ENCODE measurements at regions not wholly inside any gene's neighbourhood (a gene's known extent, or its start where the extent isn't known, plus 50 kb on each side); places are given as distances from the start of the nearest gene placed in this dataset.

GRCh38 chr20:51093240-51093763 is 70.4 kb upstream of the KCNG1 start (continued):
- TF ChIP-seq ZNF584 (CRISPR knock-in tag; IDR thresholded peaks at IDR 0.05; ENCODE audit: low read depth) (0 out of 2 replicates have a peak, but pooled peaks have one; percentile 47), SFPQ (IDR thresholded peaks at IDR 0.05; ENCODE audit: low read depth, low read length) (no peak), ZBTB49 (CRISPR knock-in tag; IDR thresholded peaks at IDR 0.05; ENCODE audit: borderline replicate concordance) (no peak), IRF1 (CRISPR knock-in tag; IDR thresholded peaks at IDR 0.05; ENCODE audit: borderline replicate concordance) (no peak), KDM5B (IDR thresholded peaks at IDR 0.05; ENCODE audit: insufficient replicate concordance, low read depth, low read length) (no peak), E2F3 (CRISPR knock-in tag; IDR thresholded peaks at IDR 0.05) (peak; percentile 78; the same call in 1 of the 2 replicates), ARID2 (IDR thresholded peaks at IDR 0.05) (no peak), CBX5 (IDR thresholded peaks at IDR 0.05; ENCODE audit: borderline replicate concordance, low read depth) (no peak), RBM34 (IDR thresholded peaks at IDR 0.05; ENCODE audit: borderline replicate concordance, insufficient read depth, low read length) (no peak), CTCF (IDR thresholded peaks at IDR 0.05 in 2 of 3, conservative IDR thresholded peaks at IDR 0.05 in 1 of 3; ENCODE audit: insufficient read depth in 2 of 3, low read depth in 1 of 3, low read length in 3 of 3) (no peak), ZFP1 (CRISPR knock-in tag; IDR thresholded peaks at IDR 0.05) (peak; percentile 56; the same call in 1 of the 2 replicates), GATAD2B (IDR thresholded peaks at IDR 0.05; ENCODE audit: borderline replicate concordance) (no peak), GMEB1 (CRISPR knock-in tag; IDR thresholded peaks at IDR 0.05) (peak; percentile 45; the same call in 1 of the 2 replicates), ZNF140 (CRISPR knock-in tag; IDR thresholded peaks at IDR 0.05) (no peak), KAT2B (IDR thresholded peaks at IDR 0.05; ENCODE audit: low read depth, low read length) (no peak), TARDBP (IDR thresholded peaks at IDR 0.05) (no peak), FOXP1 (CRISPR knock-in tag; IDR thresholded peaks at IDR 0.05) (no peak), KLF1 (tag; IDR thresholded peaks at IDR 0.05) (no peak)

Measured in K562 (cell line).